ENCODE measurements at regions not wholly inside any gene's neighbourhood (a gene's known extent, or its start where the extent isn't known, plus 50 kb on each side); places are given as distances from the start of the nearest gene placed in this dataset.
"Not testable (repeated sequence)": the region's sequence is repeated elsewhere in the genome, so short reads cannot be mapped to it uniquely, and the experiment has no call there.

- no peaks in the 10 kb centered on the region for H3K9me3 ChIP-seq
- H3K4me1 ChIP-seq = no peaks in the 10 kb centered on the region
- H3K4me3 ChIP-seq = no peak overlapping the region
- H3K36me3 ChIP-seq = no peaks in the 10 kb centered on the region
- H3K27me3 ChIP-seq = no peaks in the 10 kb centered on the region
- H3K27ac ChIP-seq = no peak overlapping the region
- DNase-seq = no peak
- TF ChIP-seq POLR2A (IDR thresholded peaks at IDR 0.05) (no peak), CTCF (IDR thresholded peaks at IDR 0.05) (no peak)
Measured at GRCh38 chr6:78365473-78365872, 501.9 kb upstream of the IRAK1BP1 start.

- TF ChIP-seq POLR2A (IDR thresholded peaks at IDR 0.05) (no peak), CTCF (IDR thresholded peaks at IDR 0.05) (no peak)
- Histone ChIP-seq H3K9me3 (no peaks in the 10 kb centered on the region), H3K27ac (no peak overlapping the region), H3K36me3 (no peaks in the 10 kb centered on the region), H3K4me1 (no peaks in the 10 kb centered on the region), H3K27me3 (no peaks in the 10 kb centered on the region), H3K4me3 (no peak overlapping the region)
- DNase-seq = no peak
Measured at GRCh38 chr6:78377056-78377455, 490.3 kb upstream of the IRAK1BP1 start.

GRCh38 chr6:78379982-78380381 is 487.4 kb upstream of the IRAK1BP1 start:
- H3K27ac ChIP-seq = no peak overlapping the region
- no peaks in the 10 kb centered on the region for H3K27me3 ChIP-seq
- H3K9me3 ChIP-seq = no peaks in the 10 kb centered on the region
- no peak for TF ChIP-seq POLR2A (IDR thresholded peaks at IDR 0.05)
- H3K36me3 ChIP-seq = no peaks in the 10 kb centered on the region
- no peak overlapping the region for H3K4me3 ChIP-seq
- H3K4me1 ChIP-seq = no peaks in the 10 kb centered on the region
- no peak for DNase-seq

GRCh38 chr6:78380541-78380940 is 486.8 kb upstream of the IRAK1BP1 start:
- H3K9me3 ChIP-seq = no peaks in the 10 kb centered on the region
- no peaks in the 10 kb centered on the region for H3K36me3 ChIP-seq
- H3K27ac ChIP-seq = no peak overlapping the region
- no peak for DNase-seq
- H3K4me3 ChIP-seq = no peak overlapping the region
- H3K27me3 ChIP-seq = no peaks in the 10 kb centered on the region
- H3K4me1 ChIP-seq = no peaks in the 10 kb centered on the region
- TF ChIP-seq CTCF (IDR thresholded peaks at IDR 0.05) = no peak
- TF ChIP-seq POLR2A (IDR thresholded peaks at IDR 0.05) = no peak

GRCh38 chr6:78383968-78384367 is 483.4 kb upstream of the IRAK1BP1 start:
- H3K36me3 ChIP-seq = no peaks in the 10 kb centered on the region
- no peaks in the 10 kb centered on the region for H3K4me1 ChIP-seq
- DNase-seq = no peak
- H3K4me3 ChIP-seq = no peak overlapping the region
- no peak for TF ChIP-seq POLR2A (IDR thresholded peaks at IDR 0.05)
- TF ChIP-seq CTCF (IDR thresholded peaks at IDR 0.05) = no peak
- H3K27me3 ChIP-seq = no peaks in the 10 kb centered on the region
- H3K9me3 ChIP-seq = no peaks in the 10 kb centered on the region
- H3K27ac ChIP-seq = no peak overlapping the region

- not testable (repeated sequence) for H3K36me3 ChIP-seq, DNase-seq, H3K27ac ChIP-seq, H3K27me3 ChIP-seq, H3K9me3 ChIP-seq, H3K4me3 ChIP-seq, H3K4me1 ChIP-seq
Measured at GRCh38 chr6:78386854-78387253, 480.5 kb upstream of the IRAK1BP1 start.

- H3K36me3 ChIP-seq = no peaks in the 10 kb centered on the region
- DNase-seq = no peak
- no peak overlapping the region for H3K4me3 ChIP-seq
- H3K27me3 ChIP-seq = no peaks in the 10 kb centered on the region
- H3K4me1 ChIP-seq = no peaks in the 10 kb centered on the region
- TF ChIP-seq CTCF (IDR thresholded peaks at IDR 0.05) = no peak
- no peak for TF ChIP-seq POLR2A (IDR thresholded peaks at IDR 0.05)
- H3K27ac ChIP-seq = no peak overlapping the region
- no peaks in the 10 kb centered on the region for H3K9me3 ChIP-seq
Measured at GRCh38 chr6:78390066-78390465, 477.3 kb upstream of the IRAK1BP1 start.

Measured in Peyer's patch (tissue), 4 donors.